Stimulated activated CD8-positive, alpha-beta memory T cell treated with anti-CD3 and anti-CD28 coated beads, Interleukin-15, amount 100 ng/mL, for 1 hour (primary cell): ENCODE measurements at regions not wholly inside any gene's neighbourhood (a gene's known extent, or its start where the extent isn't known, plus 50 kb on each side); places are given as distances from the start of the nearest gene placed in this dataset.
"Not testable (repeated sequence)": the region's sequence is repeated elsewhere in the genome, so short reads cannot be mapped to it uniquely, and the experiment has no call there.

Experiments used
- DNase-seq: peaks from one replicate; pipeline ENCODE4 v3.0.0-alpha.2; 2020; ENCODE audit warnings: low read depth

- DNase-seq = no peak
These were observed 380.6 kb upstream of the PHF14 start for GRCh38 chr7:10593080-10593479.

- no peak for DNase-seq
These were observed 376.8 kb upstream of the PHF14 start for GRCh38 chr7:10596827-10597226.

GRCh38 chr7:10604128-10604527 lies 369.5 kb upstream of the PHF14 start:
- no peak for DNase-seq

GRCh38 chr7:10612950-10613349 lies 360.7 kb upstream of the PHF14 start:
- DNase-seq = no peak

- DNase-seq = no peak
These were observed 354.7 kb upstream of the PHF14 start for GRCh38 chr7:10618953-10619352.

- no peak for DNase-seq
These were observed 341.0 kb upstream of the PHF14 start for GRCh38 chr7:10632712-10633111.

- DNase-seq = no peak
These were observed 339.4 kb upstream of the PHF14 start for GRCh38 chr7:10634239-10634638.

- no peak for DNase-seq
These were observed 335.7 kb upstream of the PHF14 start for GRCh38 chr7:10637991-10638390.

- DNase-seq = no peak
These were observed 330.1 kb upstream of the PHF14 start for GRCh38 chr7:10643545-10643944.

GRCh38 chr7:10644849-10645248 lies 328.8 kb upstream of the PHF14 start:
- DNase-seq = no peak

- DNase-seq = no peak
These were observed 327.5 kb upstream of the PHF14 start for GRCh38 chr7:10646194-10646593.

GRCh38 chr7:10648289-10648688 lies 325.4 kb upstream of the PHF14 start:
- no peak for DNase-seq

- not testable (repeated sequence) for DNase-seq
These were observed 324.6 kb upstream of the PHF14 start for GRCh38 chr7:10649120-10649519.

GRCh38 chr7:10655031-10655430 lies 318.6 kb upstream of the PHF14 start:
- DNase-seq = no peak

- no peak for DNase-seq
These were observed 316.5 kb upstream of the PHF14 start for GRCh38 chr7:10657201-10657600.

- DNase-seq = no peak
These were observed 315.8 kb upstream of the PHF14 start for GRCh38 chr7:10657837-10658236.

GRCh38 chr7:10662491-10662890 lies 311.2 kb upstream of the PHF14 start:
- no peak for DNase-seq

GRCh38 chr7:10662982-10663884 lies 310.4 kb upstream of the PHF14 start:
- no peak for DNase-seq

- no peak for DNase-seq
These were observed 301.5 kb upstream of the PHF14 start for GRCh38 chr7:10672186-10672585.

GRCh38 chr7:10677211-10677610 lies 296.5 kb upstream of the PHF14 start:
- no peak for DNase-seq

- DNase-seq = no peak
These were observed 295.9 kb upstream of the PHF14 start for GRCh38 chr7:10677668-10678232.

GRCh38 chr7:10684606-10685005 lies 289.1 kb upstream of the PHF14 start:
- no peak for DNase-seq

- DNase-seq = no peak
These were observed 288.6 kb upstream of the PHF14 start for GRCh38 chr7:10685040-10685439.

- no peak for DNase-seq
These were observed 285.1 kb upstream of the PHF14 start for GRCh38 chr7:10688544-10688943.
